ENCODE measurements at regions not wholly inside any gene's neighbourhood (a gene's known extent, or its start where the extent isn't known, plus 50 kb on each side); places are given as distances from the start of the nearest gene placed in this dataset.

GRCh38 chr2:234601213-234601612, 104.3 kb upstream of the ARL4C start:
- TF ChIP-seq CTCF (IDR thresholded peaks at IDR 0.05; ENCODE audit: poor library complexity, severe bottlenecking) (no peak), POLR2AphosphoS5 (IDR thresholded peaks at IDR 0.05) (no peak), EZH2 (IDR thresholded peaks at IDR 0.05; ENCODE audit: borderline replicate concordance, insufficient read depth, low read length, poor library complexity, severe bottlenecking) (no peak), EP300 (conservative IDR thresholded peaks at IDR 0.05; ENCODE audit: poor library complexity, severe bottlenecking) (no peak)
